Stimulated activated CD4-positive, alpha-beta T cell treated with anti-CD3 and anti-CD28 coated beads, TNF-alpha, amount 100 ng/mL, for 24 hours (primary cell): ENCODE measurements at regions not wholly inside any gene's neighbourhood (a gene's known extent, or its start where the extent isn't known, plus 50 kb on each side); places are given as distances from the start of the nearest gene placed in this dataset.

Experiments
- DNase-seq, 3 experiments: peaks; one replicate each; pipeline ENCODE4 v3.0.0-alpha.2; 2020; ENCODE audit warnings: low read depth in 3 of 3

- peak; percentile 17 to 59 (median 39) for DNase-seq
Observed at GRCh38 chr9:38160613-38161215, 91.7 kb upstream of the SHB start.

GRCh38 chr9:38159599-38159998 is 90.6 kb upstream of the SHB start:
- no peak for DNase-seq

GRCh38 chr9:38158628-38159027 is 89.6 kb upstream of the SHB start:
- DNase-seq, result no peak

DNA sequence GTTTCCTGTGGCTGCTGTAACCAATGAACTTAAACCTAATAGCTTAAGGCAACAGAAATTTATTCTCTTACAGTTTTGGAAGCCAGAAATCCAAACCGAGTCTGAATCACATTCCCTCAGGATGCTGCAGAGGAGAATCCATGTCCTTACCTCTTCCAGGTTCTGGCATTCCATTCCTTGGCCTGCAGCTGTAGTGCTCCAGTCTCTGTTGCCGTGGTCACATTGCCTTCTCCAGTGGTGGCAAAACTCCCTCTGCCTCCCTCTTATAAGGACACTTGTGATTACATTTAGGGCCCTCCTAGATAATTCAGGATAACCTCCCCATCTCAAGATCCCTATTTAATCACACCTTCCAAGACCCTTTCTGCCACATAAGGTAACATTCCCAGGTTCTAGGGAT is 88.7 kb upstream of the SHB start:
- no peak for DNase-seq

- no peak for DNase-seq
Observed at GRCh38 chr9:38154501-38155421, 85.7 kb upstream of the SHB start.

DNA sequence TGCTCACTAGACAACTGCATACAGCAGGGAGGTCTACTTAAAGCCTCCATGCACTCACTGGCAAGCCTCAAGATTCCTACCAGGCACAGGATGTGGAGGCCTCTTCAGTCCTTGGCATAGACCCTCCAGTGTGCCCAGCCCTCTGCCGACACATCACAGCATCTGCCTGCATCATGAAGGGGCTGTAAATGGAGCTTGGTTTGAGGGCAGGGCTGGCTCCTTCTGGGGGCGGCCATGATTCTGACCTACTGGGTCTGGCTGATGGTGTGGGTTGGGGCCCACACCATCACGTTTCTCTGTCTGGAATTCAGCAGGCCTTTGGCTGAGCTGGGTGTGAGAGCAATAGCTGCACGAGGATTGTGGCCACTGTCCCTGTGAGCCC is 84.9 kb upstream of the SHB start:
- no peak for DNase-seq

DNA sequence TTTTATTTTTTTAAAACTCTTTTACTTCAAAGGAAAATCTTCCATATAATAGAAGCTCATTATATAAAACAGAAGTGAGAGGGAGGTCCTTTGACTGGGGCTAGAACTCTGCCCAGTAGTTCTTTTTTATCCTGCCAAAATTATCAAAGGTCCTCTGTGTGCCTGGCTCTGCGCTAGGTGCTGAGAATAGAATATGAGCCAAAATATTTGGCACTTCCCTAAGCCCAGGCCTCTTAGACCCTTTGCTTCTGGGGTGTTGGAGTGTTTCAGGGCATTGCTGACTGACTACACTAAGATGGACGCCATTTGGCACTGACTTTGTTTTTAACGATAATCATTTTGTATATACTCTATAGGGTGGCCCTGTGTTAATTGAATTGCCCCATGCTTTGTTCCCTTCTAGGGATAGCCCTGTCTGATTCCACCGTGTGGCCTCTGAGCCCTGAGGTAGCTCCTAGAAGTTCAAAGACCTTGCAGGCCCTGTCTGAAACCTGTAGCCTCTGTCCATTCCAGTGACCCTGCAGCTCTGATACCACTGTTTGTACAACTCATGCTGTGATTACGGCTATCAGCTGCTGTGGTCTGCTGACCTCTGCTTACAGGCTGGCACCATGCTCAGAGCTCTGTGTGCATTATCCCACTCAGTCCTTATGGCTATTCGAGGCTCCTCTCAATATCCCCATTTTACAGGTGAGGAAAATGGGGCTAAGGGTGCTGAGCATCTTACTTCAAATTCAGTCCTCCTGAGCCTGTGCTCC is 84.3 kb upstream of the SHB start:
- no peak for DNase-seq

DNA sequence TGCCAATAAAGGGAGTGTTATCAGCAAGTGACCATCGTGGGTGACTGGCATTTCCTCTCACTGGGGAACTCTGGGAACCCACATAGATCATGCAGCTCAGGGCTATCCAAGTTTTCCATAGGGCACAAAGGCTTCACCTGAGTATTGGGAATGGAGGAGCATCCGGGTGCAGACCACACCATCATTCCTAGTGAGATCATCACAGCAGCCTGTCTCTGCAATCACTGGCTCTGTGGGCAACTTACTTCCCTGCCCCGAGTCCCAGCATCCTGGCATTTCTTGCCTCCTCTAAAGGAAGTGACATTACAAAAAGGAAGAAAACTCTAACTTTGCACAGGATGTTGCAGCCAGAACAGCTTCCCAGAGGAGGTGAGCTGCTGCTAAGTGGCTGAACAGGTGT is 80.6 kb upstream of the SHB start:
- no peak for DNase-seq

GRCh38 chr9:38146844-38147243 is 77.8 kb upstream of the SHB start:
- no peak for DNase-seq

DNA sequence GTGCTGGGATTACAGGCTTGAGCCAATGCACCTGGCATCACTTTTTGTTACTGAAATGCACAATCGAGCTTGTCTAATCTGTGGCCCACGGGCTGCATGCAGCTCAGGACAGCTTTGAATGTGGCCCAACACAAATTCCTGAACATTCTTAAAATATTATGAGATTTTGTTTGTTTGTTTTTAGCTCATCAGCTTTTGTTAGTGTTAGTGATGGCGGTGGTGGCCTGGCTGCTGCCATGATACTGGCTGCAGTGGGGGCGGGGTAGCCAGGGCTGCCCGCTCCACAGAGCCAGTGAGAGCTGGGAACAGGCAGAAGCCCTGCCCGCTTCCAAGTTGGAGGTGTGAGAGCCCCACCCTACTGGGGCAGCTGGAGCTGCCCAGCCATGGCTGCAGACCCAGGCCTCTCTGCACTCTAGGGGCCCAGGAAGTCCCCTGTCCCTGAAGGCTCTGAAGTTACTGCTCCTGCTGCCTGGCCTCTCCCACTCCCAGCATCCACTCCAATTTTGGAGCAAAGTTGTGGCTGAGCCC is 76.6 kb upstream of the SHB start:
- no peak for DNase-seq

DNA sequence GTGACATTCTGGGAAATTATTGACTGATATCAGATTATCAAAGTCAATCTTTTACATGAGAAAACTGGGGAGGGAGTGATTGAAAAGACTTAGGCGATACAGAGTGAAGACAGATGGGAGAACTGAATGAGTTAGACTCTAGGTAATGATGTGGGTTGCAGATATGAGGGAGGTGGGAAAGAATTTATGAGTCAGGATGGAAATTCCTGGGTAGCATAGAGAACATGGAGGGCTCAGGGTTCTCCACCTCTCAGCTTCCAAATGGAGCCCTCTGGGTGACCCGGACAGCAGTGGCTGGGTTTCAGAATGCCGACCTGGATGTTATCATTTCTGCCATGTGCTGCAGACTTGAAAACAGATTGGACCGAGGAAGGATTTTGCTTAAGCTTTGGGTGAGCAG is 75.4 kb upstream of the SHB start:
- no peak for DNase-seq

DNA sequence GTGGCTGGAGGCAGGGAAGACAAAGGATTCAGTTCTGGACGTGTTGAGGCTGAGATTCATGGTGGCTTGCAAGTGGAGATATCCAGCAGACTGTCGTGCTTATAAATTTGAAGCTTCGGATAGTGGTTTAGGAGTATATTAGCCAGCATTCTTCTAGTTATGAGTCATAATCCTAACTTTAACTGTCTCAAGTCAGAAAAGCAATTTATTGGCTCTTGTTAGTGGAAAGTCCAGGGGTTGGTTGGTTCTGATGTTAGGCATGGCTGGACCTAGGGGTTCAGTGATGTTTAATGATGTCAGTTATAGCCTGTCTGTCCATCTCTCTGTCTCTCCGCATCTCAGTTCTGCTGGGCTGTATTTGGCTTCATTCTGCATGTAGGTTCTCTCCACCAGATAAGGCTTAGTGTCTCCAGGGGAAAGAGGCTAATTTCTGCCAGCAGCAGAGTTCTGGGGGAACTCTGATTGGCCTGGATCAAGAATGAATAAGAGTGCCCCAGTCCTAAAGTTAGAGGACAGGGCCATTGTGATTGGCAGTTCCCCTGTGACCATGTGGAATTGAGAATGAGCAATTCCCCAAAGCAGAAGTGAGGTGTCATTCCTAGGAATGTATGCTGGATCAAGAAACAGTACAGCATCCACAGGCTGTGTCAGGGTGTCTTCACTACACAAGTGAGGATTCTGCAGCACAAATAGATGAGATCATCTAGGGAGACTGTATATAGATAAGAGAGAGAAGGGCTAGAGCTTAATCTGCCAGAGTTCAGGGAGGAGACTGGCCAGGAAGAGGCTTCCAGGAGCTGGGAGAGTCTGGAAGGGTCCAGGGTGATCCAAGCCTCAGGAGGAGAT is 72.9 kb upstream of the SHB start:
- no peak for DNase-seq

DNA sequence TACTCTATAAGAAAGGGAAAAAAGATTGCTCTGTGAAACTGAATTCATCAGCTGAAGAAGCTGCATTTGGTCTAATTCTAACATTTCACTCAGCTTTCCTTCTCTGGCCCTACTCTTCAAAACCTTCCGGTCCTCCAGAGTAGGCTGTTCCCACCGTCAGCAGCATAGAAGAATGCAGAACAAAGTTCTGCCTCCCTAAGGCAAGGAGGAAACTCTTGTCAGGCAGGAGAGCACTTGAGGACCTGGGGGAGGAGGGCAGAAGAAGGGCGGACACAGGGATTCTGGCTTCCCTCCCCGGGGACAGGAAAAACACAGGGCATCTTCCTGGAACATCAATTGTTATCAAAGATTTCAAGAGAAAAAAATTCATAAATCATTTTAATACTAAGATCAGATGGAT is 69.2 kb upstream of the SHB start:
- DNase-seq, result no peak

DNA sequence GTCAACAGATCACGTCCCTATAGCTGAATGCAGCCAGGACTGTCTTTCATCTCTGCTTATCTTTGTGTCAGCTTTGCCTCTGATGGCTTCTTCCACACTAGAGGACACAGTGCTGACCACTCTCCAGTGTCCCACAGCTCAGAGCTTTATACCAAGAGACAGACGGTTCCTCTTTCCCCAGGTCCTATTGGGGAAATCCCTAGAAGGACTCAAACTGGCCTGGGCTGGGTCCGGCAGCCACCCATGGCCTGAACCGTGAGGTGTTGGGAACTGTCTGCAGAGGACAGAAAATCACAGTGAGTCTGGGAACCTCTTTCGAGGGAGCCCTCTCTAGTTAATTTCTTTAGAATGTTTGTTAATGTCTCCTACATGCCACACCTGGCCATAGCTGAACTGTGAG is 68.3 kb upstream of the SHB start:
- DNase-seq, result no peak

DNA sequence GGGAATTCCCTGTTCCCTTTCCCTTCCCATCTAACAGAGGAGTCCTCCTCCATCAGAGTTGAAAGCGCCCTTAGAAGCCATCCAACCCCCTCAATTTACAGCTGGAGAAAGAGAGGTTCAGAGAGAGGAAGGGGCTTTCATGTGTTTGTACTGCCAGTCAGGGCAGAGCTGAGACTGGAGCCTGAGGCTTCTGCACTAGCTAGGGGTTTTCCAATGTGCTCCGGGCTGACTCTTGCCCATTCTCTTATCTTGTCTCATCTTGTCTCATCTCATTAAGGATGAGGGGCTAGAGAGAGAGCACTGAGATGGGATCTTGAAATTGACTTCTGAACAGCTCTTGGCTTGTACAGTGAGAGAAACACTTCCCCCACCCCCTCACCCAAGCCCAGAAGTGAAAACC is 67.4 kb upstream of the SHB start:
- no peak for DNase-seq

DNA sequence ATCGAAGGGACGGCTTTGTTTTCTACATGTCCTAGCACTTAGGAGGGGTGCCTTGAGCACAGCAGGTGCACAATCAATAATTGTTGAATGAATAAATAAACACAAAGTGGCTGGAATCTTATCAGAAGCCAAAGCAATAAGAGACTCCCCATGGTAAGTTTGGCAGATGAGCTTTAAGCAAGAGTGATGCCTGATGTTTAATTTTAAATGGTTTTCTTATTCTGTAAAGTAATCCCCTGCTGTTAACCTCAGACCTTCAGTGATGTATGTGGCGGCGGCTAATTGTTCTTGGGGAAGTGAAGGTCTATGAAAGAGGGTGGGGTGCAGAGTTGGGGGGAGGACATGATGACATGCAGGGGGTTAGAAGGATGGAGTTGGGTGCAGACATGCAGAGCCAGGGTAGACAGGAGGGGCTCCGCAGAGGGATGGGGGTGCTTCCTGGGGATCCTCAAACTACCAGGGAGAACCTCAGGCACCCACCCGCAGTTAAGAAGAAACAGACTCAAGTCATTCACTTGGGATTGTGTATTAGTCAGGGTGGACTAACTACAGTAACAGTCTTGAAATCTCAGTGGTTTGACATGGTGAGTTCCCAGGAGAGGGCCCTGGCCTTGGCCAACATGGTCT is 65.7 kb upstream of the SHB start:
- DNase-seq, result no peak

DNA sequence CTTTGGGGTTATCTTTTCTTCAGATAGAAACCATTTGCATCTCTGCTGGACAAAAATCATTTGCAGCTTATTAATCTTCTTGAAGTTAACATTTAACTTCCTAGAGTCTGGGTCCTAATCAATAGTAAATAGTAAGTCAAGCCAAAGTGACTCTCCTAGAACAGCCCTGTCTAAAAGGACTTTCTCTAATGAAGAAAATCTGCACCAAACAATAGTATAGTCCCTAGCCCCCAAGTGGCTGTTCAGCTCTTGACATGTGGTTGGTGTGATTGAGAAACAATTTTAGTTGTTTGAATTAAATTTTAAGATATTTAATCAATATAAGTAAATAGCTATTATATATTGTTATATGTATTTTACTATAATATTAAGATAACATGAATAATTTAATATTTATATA is 64.6 kb upstream of the SHB start:
- DNase-seq, result no peak

GRCh38 chr9:38132956-38133355 is 63.9 kb upstream of the SHB start:
- DNase-seq, result no peak

DNA sequence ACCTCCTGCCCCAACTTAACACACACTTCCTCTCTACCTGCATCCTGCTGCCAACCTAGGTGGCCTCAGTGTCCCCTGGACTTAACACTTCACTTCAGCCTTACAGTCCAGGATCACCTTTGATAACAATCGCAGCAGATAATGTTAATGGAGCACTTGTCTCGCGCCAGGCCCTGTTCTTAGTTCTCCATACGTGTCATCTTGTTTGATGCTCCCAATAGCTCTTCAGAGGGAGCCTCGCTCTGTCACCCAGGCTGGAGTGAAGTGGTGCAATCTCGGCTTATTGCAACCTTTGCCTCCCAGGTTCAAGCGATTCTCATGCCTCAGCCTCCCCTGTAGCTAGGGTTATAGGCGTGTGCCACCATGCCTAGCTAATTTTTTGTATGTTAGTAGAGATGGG is 62.7 kb upstream of the SHB start:
- no peak for DNase-seq

- DNase-seq, result no peak
Observed at GRCh38 chr9:38130724-38131123, 61.7 kb upstream of the SHB start.

DNA sequence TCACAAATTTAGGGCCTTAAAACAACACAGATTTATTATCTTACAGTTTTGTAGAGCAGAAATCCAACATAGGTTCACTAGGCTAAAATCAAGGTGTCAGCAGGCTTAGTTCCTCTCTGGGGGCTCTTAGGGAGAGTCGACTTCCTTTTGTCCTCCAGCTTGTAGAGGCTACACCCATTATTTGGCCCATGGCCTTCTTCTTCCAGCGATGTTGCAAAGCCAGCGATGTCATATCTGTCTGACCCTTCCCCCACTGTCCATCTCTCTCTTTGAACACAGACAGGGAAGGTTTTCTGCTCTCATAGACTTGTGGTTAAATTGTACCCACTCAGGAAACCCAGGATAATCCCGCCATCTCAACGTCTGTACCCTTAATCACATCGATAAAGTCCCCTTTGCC is 60.3 kb upstream of the SHB start:
- DNase-seq, result no peak
